ENCODE measurements at regions not wholly inside any gene's neighbourhood (a gene's known extent, or its start where the extent isn't known, plus 50 kb on each side); places are given as distances from the start of the nearest gene placed in this dataset.
"Not testable (repeated sequence)": the region's sequence is repeated elsewhere in the genome, so short reads cannot be mapped to it uniquely, and the experiment has no call there.

- TF ChIP-seq, protein P1, sequence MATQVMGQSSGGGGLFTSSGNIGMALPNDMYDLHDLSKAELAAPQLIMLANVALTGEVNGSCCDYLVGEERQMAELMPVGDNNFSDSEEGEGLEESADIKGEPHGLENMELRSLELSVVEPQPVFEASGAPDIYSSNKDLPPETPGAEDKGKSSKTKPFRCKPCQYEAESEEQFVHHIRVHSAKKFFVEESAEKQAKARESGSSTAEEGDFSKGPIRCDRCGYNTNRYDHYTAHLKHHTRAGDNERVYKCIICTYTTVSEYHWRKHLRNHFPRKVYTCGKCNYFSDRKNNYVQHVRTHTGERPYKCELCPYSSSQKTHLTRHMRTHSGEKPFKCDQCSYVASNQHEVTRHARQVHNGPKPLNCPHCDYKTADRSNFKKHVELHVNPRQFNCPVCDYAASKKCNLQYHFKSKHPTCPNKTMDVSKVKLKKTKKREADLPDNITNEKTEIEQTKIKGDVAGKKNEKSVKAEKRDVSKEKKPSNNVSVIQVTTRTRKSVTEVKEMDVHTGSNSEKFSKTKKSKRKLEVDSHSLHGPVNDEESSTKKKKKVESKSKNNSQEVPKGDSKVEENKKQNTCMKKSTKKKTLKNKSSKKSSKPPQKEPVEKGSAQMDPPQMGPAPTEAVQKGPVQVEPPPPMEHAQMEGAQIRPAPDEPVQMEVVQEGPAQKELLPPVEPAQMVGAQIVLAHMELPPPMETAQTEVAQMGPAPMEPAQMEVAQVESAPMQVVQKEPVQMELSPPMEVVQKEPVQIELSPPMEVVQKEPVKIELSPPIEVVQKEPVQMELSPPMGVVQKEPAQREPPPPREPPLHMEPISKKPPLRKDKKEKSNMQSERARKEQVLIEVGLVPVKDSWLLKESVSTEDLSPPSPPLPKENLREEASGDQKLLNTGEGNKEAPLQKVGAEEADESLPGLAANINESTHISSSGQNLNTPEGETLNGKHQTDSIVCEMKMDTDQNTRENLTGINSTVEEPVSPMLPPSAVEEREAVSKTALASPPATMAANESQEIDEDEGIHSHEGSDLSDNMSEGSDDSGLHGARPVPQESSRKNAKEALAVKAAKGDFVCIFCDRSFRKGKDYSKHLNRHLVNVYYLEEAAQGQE (IDR thresholded peaks at IDR 0.05; ENCODE audit: unreplicated experiment), result not testable (repeated sequence)
- TF ChIP-seq, protein P2, sequence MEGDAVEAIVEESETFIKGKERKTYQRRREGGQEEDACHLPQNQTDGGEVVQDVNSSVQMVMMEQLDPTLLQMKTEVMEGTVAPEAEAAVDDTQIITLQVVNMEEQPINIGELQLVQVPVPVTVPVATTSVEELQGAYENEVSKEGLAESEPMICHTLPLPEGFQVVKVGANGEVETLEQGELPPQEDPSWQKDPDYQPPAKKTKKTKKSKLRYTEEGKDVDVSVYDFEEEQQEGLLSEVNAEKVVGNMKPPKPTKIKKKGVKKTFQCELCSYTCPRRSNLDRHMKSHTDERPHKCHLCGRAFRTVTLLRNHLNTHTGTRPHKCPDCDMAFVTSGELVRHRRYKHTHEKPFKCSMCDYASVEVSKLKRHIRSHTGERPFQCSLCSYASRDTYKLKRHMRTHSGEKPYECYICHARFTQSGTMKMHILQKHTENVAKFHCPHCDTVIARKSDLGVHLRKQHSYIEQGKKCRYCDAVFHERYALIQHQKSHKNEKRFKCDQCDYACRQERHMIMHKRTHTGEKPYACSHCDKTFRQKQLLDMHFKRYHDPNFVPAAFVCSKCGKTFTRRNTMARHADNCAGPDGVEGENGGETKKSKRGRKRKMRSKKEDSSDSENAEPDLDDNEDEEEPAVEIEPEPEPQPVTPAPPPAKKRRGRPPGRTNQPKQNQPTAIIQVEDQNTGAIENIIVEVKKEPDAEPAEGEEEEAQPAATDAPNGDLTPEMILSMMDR (conservative IDR thresholded peaks at IDR 0.05; ENCODE audit: low read depth in 2 of 2), result not testable (repeated sequence)
- not testable (repeated sequence) for TF ChIP-seq CREB1 (CRISPR knock-in tag; IDR thresholded peaks at IDR 0.05; ENCODE audit: low read depth); POLR2AphosphoS5 (IDR thresholded peaks at IDR 0.05; ENCODE audit: low read depth); EZH2 (IDR thresholded peaks at IDR 0.05; ENCODE audit: low read depth, unreplicated experiment); EZH2phosphoT487 (IDR thresholded peaks at IDR 0.05; ENCODE audit: unreplicated experiment); ZNF114 (CRISPR knock-in tag; IDR thresholded peaks at IDR 0.05)
Measured at GRCh38 chr13:22932632-22933412, 248.0 kb upstream of the SGCG start.

Data from GM23338 (cell line).